HEK293 (cell line): ENCODE measurements at regions not wholly inside any gene's neighbourhood (a gene's known extent, or its start where the extent isn't known, plus 50 kb on each side); places are given as distances from the start of the nearest gene placed in this dataset.

Experiments used
- CTCF ChIA-PET: fragments of 350-600 bp; formaldehyde crosslinking; extraction: SDS; loops from one replicate; lab custom pipeline; 2021; ENCODE audit warnings: antibody characterized with exemption; lab: Yijun Ruan, JAX
- POLR2A ChIA-PET: fragments of 300-600 bp; formaldehyde crosslinking; extraction: SDS; loops from one replicate; lab custom pipeline; 2020; ENCODE audit warnings: antibody characterized with exemption, inconsistent platforms; lab: Yijun Ruan, JAX
- H3K27ac ChIP-seq: fragments of 200-500 bp; sonication (Bioruptor generic); 2 replicates; pipeline ENCODE4 v1.5.1; 2014; ENCODE audit warnings: low read depth, low read length, control low read depth, inconsistent platforms; ENCODE audit errors: extremely low read depth
- H3K36me3 ChIP-seq, 2 experiments: fragments of 200-500 bp in 1 of 2; sonication (Bioruptor generic) in 1 of 2; 1 replicate in 1 of 2; 2 replicates in 1 of 2; pipeline ENCODE4 v1.5.1; 2014 to 2017; ENCODE audit warnings: inconsistent platforms in 2 of 2, low read length in 2 of 2; ENCODE audit not compliant: control insufficient read depth in 2 of 2, insufficient read depth in 1 of 2
- H3K4me1 ChIP-seq: fragments of 200-500 bp; sonication (Bioruptor generic); 2 replicates; pipeline ENCODE4 v1.5.1; 2014; ENCODE audit warnings: mild to moderate bottlenecking, low read length, inconsistent platforms; ENCODE audit not compliant: control insufficient read depth, insufficient read depth
- H3K4me3 ChIP-seq: 2 replicates; pipeline ENCODE4 v1.5.1; 2011; ENCODE audit warnings: low read depth, mild to moderate bottlenecking, control low read depth, low read length, moderate library complexity
- H3K9me3 ChIP-seq: fragments of 200-500 bp; sonication (Bioruptor generic); 2 replicates; pipeline ENCODE4 v1.5.1; 2014; ENCODE audit warnings: low read depth, low read length, inconsistent platforms; ENCODE audit not compliant: control insufficient read depth, insufficient read depth
- EGR2 ChIP-seq: fragments of 450-650 bp; formaldehyde crosslinking; IDR thresholded peaks from 2 replicates; pipeline ENCODE4 v1.5.1; 2016; ENCODE audit warnings: low read depth, missing biosample characterization, missing genetic modification characterization
- HOXC10 ChIP-seq: sonication (generic); formaldehyde crosslinking; IDR thresholded peaks from 2 replicates; pipeline ENCODE4 v1.8.1; 2023; ENCODE audit warnings: mild to moderate bottlenecking, missing genetic modification reagents
- PATZ1 ChIP-seq: fragments of 450-650 bp; formaldehyde crosslinking; IDR thresholded peaks from 2 replicates; pipeline ENCODE4 v1.5.1; 2016; ENCODE audit warnings: missing biosample characterization, missing genetic modification characterization
- SCRT2 ChIP-seq: fragments of 450-650 bp; formaldehyde crosslinking; IDR thresholded peaks from 2 replicates; pipeline ENCODE4 v1.5.1; 2016; ENCODE audit warnings: missing biosample characterization, missing genetic modification characterization
- SP2 ChIP-seq: fragments of 450-650 bp; formaldehyde crosslinking; IDR thresholded peaks from 2 replicates; pipeline ENCODE4 v1.5.1; 2016; ENCODE audit warnings: missing biosample characterization, missing genetic modification characterization
- ZFP3 ChIP-seq: fragments of 450-650 bp; formaldehyde crosslinking; IDR thresholded peaks from 2 replicates; pipeline ENCODE4 v1.5.1; 2016; ENCODE audit warnings: low read depth, missing biosample characterization, missing genetic modification characterization
- ZFP37 ChIP-seq: fragments of 450-650 bp; formaldehyde crosslinking; IDR thresholded peaks from 2 replicates; pipeline ENCODE4 v1.5.1; 2016; ENCODE audit warnings: missing biosample characterization, missing genetic modification characterization
- ZFP41 ChIP-seq: fragments of 450-650 bp; formaldehyde crosslinking; IDR thresholded peaks from 2 replicates; pipeline ENCODE4 v1.5.1; 2016; ENCODE audit warnings: missing biosample characterization, missing genetic modification characterization, borderline replicate concordance
- ZNF121 ChIP-seq: fragments of 450-650 bp; formaldehyde crosslinking; IDR thresholded peaks from 2 replicates; pipeline ENCODE4 v1.5.1; 2016; ENCODE audit warnings: missing biosample characterization, missing genetic modification characterization
- ZNF133 ChIP-seq: fragments of 450-650 bp; formaldehyde crosslinking; IDR thresholded peaks from 2 replicates; pipeline ENCODE4 v1.5.1; 2016; ENCODE audit warnings: missing biosample characterization, missing genetic modification characterization
- ZNF16 ChIP-seq: fragments of 450-650 bp; formaldehyde crosslinking; IDR thresholded peaks from 2 replicates; pipeline ENCODE4 v1.5.1; 2016; ENCODE audit warnings: low read depth, missing biosample characterization, missing genetic modification characterization
- ZNF211 ChIP-seq: fragments of 450-650 bp; formaldehyde crosslinking; IDR thresholded peaks from 2 replicates; pipeline ENCODE4 v1.5.1; 2016; ENCODE audit warnings: low read depth, missing biosample characterization, missing genetic modification characterization
- ZNF473 ChIP-seq: fragments of 450-650 bp; formaldehyde crosslinking; IDR thresholded peaks from 2 replicates; pipeline ENCODE4 v1.5.1; 2017; ENCODE audit warnings: missing biosample characterization, missing genetic modification characterization
- ZNF501 ChIP-seq: fragments of 450-650 bp; formaldehyde crosslinking; IDR thresholded peaks from 2 replicates; pipeline ENCODE4 v1.5.1; 2016; ENCODE audit warnings: missing biosample characterization, missing genetic modification characterization
- ZNF677 ChIP-seq: fragments of 450-650 bp; IDR thresholded peaks from 2 replicates; pipeline ENCODE4 v1.5.0; 2018; ENCODE audit warnings: missing biosample characterization, mild to moderate bottlenecking, missing genetic modification characterization, moderate library complexity
- ZNF704 ChIP-seq: fragments of 450-650 bp; formaldehyde crosslinking; IDR thresholded peaks from 2 replicates; pipeline ENCODE4 v1.5.1; 2016; ENCODE audit warnings: missing biosample characterization, missing genetic modification characterization
- ZNF791 ChIP-seq: fragments of 450-650 bp; formaldehyde crosslinking; IDR thresholded peaks from 2 replicates; pipeline ENCODE4 v1.5.1; 2016; ENCODE audit warnings: missing biosample characterization, missing genetic modification characterization
- ZNF830 ChIP-seq: fragments of 450-650 bp; IDR thresholded peaks from 2 replicates; pipeline ENCODE4 v1.5.0; 2018; ENCODE audit warnings: missing biosample characterization, missing genetic modification characterization, low read depth, mild to moderate bottlenecking, moderate library complexity
- TF ChIP-seq, protein P1 (sequence below): fragments of 450-650 bp; IDR thresholded peaks from 2 replicates; pipeline ENCODE4 v1.5.1; 2018; ENCODE audit warnings: missing biosample characterization, mild to moderate bottlenecking, missing genetic modification characterization

DNA sequence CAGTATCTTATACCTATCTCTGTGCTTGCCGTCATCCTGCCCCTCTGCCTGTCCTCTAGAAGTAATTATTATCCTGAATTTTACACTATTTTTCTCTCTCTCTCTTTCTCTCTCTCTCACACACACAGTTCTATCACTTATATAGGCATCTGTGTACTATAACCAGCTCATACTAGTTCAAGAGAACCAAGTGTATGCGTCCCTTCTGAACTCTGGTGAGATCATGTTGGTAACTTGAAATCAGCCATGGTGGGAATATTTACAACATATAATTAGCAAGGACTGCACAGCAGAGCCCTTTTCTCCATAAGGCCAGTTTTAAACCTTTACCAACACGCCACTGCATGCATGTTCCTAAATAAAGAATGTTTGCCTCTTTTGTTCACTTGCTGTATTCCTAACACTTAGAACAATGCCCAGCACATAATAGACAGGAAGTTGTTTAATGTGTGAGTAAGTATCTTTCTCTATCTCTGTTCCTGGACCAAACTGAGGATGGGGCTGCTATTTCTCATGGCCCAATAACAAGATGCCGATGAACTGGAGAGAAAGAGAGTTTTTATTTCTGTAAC is 51.1 kb upstream of the IL21 start:
- H3K27ac ChIP-seq = no peak overlapping the region
- ChIA-PET CTCF (no interaction called here), POLR2A (no interaction called here)
- no peaks in the 10 kb centered on the region for H3K4me1 ChIP-seq
- TF ChIP-seq, protein P1, sequence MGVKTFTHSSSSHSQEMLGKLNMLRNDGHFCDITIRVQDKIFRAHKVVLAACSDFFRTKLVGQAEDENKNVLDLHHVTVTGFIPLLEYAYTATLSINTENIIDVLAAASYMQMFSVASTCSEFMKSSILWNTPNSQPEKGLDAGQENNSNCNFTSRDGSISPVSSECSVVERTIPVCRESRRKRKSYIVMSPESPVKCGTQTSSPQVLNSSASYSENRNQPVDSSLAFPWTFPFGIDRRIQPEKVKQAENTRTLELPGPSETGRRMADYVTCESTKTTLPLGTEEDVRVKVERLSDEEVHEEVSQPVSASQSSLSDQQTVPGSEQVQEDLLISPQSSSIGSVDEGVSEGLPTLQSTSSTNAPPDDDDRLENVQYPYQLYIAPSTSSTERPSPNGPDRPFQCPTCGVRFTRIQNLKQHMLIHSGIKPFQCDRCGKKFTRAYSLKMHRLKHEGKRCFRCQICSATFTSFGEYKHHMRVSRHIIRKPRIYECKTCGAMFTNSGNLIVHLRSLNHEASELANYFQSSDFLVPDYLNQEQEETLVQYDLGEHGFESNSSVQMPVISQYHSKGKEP (tag by site-specific recombination) = no peak
- TF ChIP-seq ZNF704 (tag by site-specific recombination) = no peak
- TF ChIP-seq ZNF16 (tag by site-specific recombination) = no peak
- TF ChIP-seq HOXC10 (CRISPR knock-in tag) = no peak
- no peak for TF ChIP-seq ZNF791 (tag by site-specific recombination)
- no peak for TF ChIP-seq ZFP41 (tag by site-specific recombination)
- TF ChIP-seq ZNF211 (tag by site-specific recombination) = no peak
- TF ChIP-seq ZNF830 (tag by site-specific recombination) = no peak
- no peak for TF ChIP-seq EGR2 (tag by site-specific recombination)
- TF ChIP-seq PATZ1 (tag by site-specific recombination) = no peak
- TF ChIP-seq ZFP37 = no peak
- no peak for TF ChIP-seq ZNF473 (tag by site-specific recombination)
- no peaks in the 10 kb centered on the region for H3K36me3 ChIP-seq
- no peak overlapping the region for H3K4me3 ChIP-seq
- H3K9me3 ChIP-seq = no peaks in the 10 kb centered on the region

DNA sequence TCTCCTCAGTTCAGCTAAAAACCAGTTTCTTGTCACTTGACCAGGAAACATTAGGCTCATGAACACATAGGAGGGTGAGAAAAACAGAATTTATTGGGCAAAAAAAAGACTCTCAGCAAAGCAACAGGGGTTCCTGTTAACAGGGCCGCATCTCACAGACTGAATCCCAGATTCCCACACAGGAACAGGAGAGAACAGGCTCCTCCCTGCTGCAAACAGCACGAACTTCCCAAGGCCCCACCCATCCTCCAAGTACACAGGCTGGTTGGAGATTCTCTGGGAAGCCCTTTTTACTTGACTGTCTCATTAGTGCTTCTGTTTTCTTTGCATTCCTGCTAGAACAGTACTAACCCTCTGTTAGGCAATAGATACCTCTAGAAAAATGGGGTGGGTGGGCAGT is 52.4 kb upstream of the IL21 start:
- Histone ChIP-seq H3K4me3 (no peak overlapping the region), H3K9me3 (no peaks in the 10 kb centered on the region), H3K27ac (no peak overlapping the region), H3K36me3 (no peaks in the 10 kb centered on the region), H3K4me1 (no peaks in the 10 kb centered on the region)
- POLR2A ChIA-PET = no interaction called here
- CTCF ChIA-PET = no interaction called here
- no peak for TF ChIP-seq ZFP3 (tag by site-specific recombination)
- no peak for TF ChIP-seq SP2 (tag by site-specific recombination)
- no peak for TF ChIP-seq ZNF121 (tag by site-specific recombination)
- no peak for TF ChIP-seq ZNF501 (tag by site-specific recombination)
- TF ChIP-seq, all 188 proteins: peak for 0

- Histone ChIP-seq H3K27ac (no peak overlapping the region), H3K36me3 (no peaks in the 10 kb centered on the region)
- TF ChIP-seq ZNF677 (tag by site-specific recombination) (no peak), SCRT2 (tag by site-specific recombination) (no peak), ZNF133 (tag by site-specific recombination) (no peak)
- TF ChIP-seq, all 188 proteins: peak for 0
- Histone ChIP-seq H3K9me3 (no peaks in the 10 kb centered on the region), H3K4me3 (no peak overlapping the region), H3K4me1 (no peaks in the 10 kb centered on the region)
- ChIA-PET CTCF (no interaction called here), POLR2A (no interaction called here)
These were observed 53.5 kb upstream of the IL21 start for GRCh38 chr4:122674371-122674770.
